Thyroid gland (tissue), 4 donors: ENCODE measurements at regions not wholly inside any gene's neighbourhood (a gene's known extent, or its start where the extent isn't known, plus 50 kb on each side); places are given as distances from the start of the nearest gene placed in this dataset.

Experiments used
- POLR2A ChIP-seq, 2 donors: fragments of 450-650 bp; IDR thresholded peaks; one replicate each; pipeline ENCODE4 v1.6.1; 2017; ENCODE audit warnings: antibody characterized with exemption in 2 of 2, mild to moderate bottlenecking in 2 of 2, moderate library complexity in 1 of 2
- TF ChIP-seq, protein P1 (sequence below), 6 experiments: fragments of 200-600 bp in 3 of 6; fragments of 450-650 bp in 3 of 6; sonication (generic) in 3 of 6; IDR thresholded peaks; one replicate each; pipeline ENCODE4 v1.5.1; 2016 to 2019; ENCODE audit warnings: antibody characterized with exemption in 6 of 6, mild to moderate bottlenecking in 2 of 6, inconsistent platforms in 1 of 6, moderate library complexity in 1 of 6

DNA sequence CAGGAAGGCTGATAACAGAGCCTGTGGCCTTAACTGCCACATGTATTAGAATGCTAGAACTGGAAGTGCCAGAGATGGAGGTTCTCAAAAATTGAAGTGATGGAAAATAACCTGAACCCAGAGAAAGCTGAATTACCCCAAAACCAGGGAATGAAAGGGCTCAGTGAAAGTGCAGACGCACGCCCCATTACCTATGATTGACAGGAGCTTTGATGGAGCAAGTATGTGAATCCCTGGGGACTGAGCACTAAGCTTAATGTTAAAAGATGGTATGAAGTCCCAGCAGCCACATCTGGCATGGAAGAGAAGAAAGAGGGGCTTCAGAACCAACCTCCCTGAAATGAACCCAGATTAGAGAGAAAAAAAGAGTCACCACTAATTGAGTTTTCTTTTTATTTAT lies 118.4 kb upstream of the FHIT start:
- no peak for TF ChIP-seq POLR2A (IDR thresholded peaks at IDR 0.05)
- TF ChIP-seq, protein P1, sequence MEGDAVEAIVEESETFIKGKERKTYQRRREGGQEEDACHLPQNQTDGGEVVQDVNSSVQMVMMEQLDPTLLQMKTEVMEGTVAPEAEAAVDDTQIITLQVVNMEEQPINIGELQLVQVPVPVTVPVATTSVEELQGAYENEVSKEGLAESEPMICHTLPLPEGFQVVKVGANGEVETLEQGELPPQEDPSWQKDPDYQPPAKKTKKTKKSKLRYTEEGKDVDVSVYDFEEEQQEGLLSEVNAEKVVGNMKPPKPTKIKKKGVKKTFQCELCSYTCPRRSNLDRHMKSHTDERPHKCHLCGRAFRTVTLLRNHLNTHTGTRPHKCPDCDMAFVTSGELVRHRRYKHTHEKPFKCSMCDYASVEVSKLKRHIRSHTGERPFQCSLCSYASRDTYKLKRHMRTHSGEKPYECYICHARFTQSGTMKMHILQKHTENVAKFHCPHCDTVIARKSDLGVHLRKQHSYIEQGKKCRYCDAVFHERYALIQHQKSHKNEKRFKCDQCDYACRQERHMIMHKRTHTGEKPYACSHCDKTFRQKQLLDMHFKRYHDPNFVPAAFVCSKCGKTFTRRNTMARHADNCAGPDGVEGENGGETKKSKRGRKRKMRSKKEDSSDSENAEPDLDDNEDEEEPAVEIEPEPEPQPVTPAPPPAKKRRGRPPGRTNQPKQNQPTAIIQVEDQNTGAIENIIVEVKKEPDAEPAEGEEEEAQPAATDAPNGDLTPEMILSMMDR (IDR thresholded peaks at IDR 0.05) = no peak
